GM21528 (cell line): ENCODE measurements at regions not wholly inside any gene's neighbourhood (a gene's known extent, or its start where the extent isn't known, plus 50 kb on each side); places are given as distances from the start of the nearest gene placed in this dataset.

Experiments
- ATAC-seq: cut with Tn5 transposase; IDR thresholded peaks from one replicate; pipeline ENCODE4 v1.9.1; 2021; ENCODE audit warnings: mild to moderate bottlenecking, moderate library complexity; ENCODE audit not compliant: unreplicated experiment, low FRiP score

DNA sequence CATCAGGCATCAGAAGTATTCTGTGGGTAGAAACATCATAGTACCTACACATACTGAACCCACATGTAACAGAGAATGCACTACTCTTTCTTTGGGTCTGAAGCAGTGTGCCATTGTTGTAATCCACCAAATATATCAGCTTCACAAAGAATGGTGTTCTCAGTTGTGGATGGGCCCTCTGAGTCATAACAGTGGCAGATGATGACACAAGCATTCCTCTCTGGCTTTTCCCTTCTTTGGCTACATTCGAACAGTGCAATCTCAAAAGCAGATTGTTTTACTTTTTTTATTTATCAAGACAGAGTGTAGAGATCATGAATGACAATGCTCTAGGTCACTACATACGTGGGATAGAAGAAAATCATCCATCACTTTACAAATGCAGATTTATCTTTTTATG is 247.2 kb upstream of the EPHA5 start:
- no peak for ATAC-seq

DNA sequence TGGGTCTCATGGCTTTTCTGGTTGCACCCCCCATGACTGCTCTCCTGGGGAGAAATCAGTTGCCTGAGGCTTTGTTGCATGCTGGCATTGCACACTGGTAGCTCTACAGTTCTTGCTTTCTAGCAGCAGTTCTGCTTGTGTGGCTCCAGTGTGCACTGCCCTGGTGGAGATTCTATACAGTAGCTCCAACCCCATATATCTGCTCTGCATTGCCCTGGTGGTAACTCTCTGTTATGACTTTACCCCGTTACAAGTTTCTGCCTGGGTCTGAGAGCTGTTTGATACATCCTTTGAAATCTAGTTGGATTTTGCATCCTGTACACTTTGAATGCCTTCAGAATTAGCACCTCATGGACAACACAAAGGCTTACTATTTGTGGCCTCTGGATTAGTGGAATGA is 241.4 kb upstream of the EPHA5 start:
- ATAC-seq = no peak

DNA sequence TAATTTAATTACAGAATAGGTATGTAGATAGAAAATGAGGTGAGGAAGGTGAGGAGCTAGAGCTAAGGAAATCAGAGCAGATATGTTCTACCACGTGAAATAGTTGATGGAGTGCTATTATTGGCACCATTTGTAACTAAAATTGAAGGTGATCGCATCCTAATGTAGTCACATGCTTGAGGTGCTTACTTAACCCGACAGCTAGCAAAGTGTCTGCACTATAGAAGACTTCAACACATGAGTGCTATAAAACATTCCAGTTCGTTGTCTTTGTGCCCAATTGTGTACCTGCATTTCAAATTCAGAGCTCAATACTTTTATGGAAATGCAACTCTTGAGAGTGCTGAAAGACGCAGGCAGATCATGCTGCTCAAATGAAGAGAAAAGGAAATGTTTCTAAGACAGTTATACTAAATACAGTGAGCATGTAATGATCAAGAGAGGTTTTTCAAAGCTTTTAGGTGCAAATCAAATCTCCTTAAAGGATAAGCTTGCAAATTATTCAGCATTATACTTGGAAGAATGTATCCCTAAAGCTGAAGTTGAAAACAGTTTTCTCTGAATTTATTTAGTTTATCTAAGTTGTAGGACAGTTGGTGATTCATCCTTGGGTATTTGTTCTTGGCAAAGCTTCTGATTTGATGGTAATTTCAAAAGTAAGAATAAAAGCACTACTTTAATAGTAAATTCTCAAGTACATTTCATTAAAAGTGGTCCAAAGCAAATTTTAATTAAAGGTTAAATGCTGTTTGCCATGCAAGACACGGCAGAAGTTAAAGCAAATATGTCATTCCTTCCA is 223.9 kb upstream of the EPHA5 start:
- ATAC-seq = no peak

DNA sequence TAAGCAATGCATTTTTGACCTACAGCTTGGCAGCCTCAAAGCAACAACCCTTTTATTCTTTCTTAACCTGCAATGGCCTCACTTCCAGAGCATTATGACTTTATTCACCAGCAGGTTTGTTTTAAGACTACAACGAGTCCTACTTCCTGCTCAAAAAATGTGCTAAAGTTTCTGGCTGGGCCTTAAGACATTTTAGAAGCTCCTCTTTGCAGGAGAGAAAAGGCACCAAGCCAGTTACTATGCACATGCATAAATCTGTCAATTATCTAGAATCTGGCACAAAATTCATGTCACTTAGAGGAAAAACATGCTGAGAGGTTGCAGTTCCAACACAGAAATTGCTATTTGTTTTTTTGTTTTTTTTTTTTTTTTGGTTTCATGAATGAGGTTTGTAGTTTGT is 223.0 kb upstream of the EPHA5 start:
- no peak for ATAC-seq

DNA sequence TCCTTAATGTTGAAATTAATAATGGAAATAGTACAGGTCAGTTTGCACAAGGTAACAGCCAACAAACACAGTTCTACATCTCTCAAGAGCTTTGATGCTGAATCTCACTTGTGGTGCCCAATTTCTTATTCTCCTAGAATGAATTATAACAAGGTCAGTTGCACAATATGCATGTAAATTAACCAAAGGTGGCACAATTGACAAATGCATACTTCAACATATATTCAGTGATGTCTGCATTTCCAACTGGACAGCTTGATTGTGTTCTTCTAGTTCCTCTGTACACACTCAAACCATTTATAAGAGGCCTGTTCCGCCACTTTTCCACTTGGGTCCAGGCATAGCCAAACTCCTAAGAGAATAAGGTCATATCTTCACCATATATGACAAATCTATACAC is 210.3 kb upstream of the EPHA5 start:
- ATAC-seq = no peak

DNA sequence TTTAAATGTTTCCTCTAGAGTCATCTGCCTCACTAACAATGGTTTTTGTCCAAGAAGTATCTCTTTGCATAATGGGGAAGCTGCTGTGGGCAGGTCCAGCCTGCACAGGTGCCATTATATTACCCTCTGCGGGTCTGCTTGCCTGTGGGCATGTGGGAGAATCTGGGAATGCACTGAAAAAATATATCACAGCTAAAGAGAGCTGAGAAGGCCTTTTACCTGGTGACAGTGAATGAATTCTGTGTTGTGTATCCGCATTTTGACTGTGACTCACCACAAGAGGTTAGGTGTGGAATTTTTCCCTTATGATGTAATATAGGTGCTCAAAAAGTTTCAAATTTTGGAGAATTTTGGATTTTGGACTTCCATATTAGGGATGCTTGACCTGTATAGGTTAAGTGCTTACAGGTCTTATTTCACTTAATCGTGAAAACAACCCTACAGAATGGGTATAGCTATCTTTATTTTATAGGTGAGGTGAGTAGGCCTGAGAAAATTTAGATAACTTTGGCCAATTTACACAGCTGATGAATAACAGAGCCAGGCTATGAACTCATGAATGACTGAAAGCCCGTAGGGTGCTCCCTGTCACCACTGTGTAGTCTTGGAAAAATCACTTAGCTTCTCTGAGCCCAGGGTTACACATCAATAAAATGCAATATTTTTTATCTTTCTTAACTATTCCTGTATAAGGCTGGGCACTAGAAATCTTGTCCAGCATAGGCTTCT is 198.0 kb upstream of the EPHA5 start:
- ATAC-seq = no peak

DNA sequence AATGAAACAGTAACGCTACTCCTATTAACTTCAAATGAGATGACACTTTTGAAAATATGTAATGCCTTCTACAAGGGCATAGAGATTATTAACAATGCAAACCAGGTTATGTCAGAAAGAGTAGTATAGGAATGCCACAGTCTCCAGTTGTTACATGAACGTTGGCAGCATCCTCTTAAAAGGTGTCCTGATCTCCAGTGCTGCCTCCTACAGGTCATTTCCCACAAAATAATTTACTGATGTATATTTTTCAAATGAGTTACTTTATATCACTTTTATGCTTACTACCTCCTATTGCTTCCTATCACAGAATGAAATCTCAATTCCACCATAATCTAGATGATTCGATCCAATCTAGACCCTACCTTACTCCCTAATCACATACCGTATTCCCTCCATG is 195.2 kb upstream of the EPHA5 start:
- ATAC-seq = no peak

DNA sequence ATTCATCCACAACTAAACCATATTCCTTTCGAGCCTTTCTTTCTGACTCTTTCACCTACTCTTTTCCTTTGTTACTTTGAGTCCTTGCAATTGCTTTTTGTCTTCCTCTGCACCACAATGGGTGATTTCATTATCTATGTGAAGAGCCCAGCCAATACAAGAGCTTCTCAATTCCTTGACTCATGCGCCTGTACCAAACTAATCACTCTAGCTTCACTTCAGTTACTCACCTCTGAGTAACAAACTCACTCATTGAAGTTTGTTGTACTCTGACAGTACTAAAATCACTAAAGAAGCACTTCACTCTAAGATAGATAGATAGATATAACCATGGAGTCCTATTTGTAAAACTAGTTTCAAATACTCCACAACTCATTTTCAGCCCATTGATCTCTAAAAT is 191.7 kb upstream of the EPHA5 start:
- no peak for ATAC-seq

DNA sequence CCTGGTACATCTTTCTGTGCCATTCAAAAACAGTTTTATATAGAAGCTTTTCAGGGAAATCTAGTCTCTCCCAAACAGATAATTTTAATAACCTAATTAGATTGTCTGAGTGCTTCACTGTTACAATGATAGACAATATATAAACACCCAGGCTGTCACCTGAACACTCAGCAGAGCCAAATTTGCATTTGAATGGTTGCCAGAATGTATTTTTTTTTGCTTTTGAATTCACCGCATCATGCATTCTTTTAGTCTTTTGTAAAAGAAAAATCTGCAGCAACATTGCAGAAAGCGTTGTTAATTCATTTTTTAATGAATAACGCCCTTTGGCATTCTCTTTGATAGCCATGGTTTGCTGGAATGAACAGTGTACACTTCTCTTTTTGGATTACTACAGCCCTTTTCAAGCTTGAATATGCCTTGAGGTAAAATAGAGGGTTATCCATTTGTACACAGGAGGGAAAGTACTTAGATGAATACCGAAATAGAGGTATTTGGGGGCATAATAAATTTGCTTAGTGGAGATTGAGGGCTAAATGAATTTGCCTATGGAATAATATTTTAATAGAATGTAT is 175.0 kb upstream of the EPHA5 start:
- ATAC-seq = no peak

DNA sequence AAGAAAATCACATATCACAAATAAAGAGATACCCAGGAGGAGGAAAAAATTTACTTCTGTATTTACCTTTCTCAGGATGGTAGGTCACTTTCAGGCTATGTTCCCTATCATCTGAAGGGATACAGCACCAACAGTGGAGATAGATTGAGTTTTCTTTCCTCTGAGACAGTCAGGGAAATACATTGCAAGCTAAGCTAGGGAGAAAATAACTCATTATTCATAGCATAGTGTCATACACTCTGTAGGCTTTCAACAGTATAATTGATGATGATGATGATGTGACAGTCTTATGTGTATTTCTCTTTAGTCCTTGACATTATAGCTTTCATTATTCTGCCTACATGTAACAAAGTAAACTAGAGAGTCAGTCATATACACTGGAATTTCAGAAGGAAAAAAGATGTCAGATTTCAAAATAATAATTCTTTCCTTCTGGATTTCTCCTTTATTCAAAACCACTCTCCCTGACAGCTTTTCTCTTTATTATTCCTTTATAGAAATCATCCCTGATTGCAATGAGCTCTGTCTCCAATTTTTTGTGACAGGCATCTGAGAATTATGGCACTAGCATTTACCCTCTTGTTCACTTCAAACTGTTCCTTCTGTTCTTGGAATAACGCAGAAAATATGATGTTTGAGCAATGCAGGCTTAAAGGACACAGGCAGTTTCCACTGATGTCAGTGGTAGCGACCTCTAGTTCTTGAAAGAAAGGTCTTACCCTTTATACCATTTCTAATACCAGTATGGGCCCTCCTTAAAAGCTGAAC is 169.1 kb upstream of the EPHA5 start:
- ATAC-seq = no peak

DNA sequence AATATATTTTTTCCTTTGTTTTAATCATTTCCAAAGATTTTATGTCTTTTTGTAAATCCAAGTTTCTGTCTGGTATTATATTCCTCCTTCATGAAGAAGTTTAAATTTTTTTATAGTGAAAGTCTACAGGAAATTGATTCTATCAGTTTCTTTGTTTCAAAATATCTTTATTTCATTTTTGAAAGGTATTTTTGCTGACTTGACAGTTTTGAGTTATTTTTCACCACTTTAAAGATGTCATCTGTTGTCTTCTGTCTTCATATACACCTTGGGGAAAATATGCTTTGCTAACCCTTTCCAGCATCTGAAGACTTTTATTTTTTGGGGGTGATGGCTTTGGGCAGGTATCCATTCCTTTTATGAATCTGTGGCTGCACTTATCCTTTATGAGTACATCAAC is 164.4 kb upstream of the EPHA5 start:
- no peak for ATAC-seq

DNA sequence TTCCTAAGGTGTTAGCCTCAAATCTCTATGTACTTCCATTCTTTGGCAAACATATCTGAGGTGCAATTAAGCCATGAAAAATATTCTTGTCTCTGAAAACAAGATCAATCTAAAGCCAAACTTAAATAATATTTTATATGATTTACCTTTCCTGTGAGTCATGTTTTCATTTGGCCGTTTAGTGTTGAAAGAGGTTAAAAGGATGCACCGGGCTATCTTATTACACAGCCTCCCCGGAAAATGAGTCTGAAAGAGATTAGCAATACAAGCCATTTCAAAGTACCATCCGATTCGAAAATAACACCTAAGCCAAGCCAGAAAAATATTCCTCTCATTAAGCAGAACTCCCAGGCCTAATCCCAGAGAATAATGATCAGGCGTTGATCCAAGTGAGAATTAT is 161.5 kb upstream of the EPHA5 start:
- no peak for ATAC-seq

DNA sequence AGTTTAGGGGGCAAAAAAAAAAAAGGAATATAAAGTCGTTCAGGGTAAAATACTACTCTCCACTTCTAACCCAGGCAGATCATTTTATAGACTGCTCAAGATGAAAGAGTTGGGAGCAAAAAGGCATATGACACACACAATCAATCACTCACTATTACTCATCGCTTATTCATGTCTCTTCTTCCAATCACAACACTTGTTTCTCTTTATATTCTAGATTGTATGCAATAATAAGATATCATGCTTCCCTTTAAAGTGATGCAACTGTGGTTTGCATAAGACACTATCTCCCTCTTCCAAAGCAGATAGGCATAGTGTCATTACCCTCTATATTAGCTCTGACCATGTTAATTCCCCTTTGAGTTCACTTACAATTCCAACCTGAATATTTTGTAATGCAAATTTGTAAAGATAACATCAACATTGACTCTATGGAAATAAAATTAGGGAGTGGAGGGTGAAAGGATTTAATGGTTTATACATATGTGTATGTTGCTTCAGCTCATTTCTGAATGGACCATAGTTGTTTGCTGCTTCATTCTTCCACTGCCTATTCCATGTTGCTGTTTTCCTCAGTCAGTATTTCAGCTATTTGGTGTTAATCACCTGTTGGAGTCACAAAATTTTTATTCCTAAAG is 154.9 kb upstream of the EPHA5 start:
- ATAC-seq = no peak

DNA sequence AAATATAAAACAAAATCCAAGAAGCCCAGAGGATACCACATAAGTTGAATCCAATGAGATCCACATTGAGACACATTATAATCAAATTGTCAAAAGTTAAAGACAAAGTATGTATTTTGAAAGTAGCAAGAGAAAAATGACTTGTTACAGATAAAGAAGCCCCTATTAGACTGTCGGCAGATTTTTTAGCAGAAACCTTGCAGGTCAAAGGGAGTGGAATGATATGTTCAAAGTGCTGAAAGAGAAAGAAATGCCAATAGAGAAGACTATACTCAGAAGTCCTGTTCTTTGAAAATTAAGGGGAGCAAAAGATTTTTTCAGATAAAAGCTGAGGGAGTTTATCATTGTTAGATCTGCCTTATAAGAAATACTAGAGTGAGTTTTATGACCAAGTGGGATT is 148.9 kb upstream of the EPHA5 start:
- no peak for ATAC-seq

DNA sequence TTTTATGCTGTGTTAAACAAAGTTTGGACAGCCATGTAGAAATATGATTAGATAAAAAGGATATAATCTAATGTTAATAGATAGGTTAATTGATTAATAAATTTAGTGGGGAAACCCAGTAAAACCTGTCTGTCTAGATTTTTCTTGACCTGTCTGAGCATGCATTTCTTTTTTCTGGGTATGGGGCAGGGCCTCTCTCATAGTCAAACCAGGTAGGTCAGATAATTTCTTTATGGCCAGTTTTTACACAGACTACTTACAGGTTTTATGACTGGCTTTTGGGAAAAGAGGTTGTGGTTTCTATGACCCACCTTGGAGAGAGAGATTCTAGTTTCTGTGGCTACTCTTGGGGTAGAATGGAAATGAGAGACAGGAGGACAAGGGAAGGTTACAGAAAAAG is 135.6 kb upstream of the EPHA5 start:
- ATAC-seq = no peak

DNA sequence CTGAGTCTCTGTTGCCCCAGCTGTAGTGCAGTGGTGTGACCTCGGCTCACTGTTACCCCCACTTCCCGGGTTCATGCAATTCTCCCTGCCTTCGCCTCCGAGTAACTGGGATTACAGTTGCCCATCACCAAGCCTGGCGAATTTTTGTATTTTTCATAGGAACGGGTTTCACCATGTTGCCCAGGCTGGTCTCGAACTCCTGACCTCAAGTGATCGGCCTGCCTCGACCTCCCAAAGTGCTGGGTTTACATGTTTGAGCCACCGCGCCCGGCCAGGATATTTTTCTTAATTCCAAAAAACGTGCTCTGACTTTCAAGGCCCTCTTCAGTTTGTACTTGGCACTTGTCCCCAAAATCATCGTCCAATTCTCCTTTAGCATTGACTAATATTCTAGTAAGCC is 129.2 kb upstream of the EPHA5 start:
- ATAC-seq = no peak

DNA sequence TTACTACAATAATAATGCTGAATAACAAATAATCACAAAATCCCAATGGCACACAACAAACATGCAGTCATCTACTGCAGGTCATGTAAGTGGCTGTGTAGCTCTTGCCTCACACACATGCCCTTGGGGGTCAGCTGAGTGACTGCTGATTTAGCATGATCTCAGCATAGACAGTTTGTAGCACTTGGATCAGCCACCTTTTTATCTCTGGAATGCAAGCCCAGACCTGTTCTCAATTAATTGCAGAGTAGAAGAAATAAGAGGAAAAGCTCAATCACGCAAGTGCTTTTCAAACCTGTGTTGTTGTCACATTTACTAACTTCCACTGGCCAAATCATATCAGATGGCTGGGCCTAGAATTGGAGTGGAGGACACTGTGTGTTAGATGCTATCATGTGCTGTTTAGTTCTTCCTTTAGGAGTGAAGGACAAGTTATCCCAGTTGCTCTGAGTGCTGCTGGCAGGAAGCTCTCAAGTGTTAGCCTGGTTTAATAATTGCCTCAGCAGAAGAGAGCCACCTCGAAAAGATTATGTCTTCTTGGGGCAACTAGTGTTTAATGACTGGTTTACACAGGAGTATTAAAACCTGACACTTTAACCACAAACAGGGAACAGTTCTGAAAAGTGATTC is 128.3 kb upstream of the EPHA5 start:
- ATAC-seq = no peak

DNA sequence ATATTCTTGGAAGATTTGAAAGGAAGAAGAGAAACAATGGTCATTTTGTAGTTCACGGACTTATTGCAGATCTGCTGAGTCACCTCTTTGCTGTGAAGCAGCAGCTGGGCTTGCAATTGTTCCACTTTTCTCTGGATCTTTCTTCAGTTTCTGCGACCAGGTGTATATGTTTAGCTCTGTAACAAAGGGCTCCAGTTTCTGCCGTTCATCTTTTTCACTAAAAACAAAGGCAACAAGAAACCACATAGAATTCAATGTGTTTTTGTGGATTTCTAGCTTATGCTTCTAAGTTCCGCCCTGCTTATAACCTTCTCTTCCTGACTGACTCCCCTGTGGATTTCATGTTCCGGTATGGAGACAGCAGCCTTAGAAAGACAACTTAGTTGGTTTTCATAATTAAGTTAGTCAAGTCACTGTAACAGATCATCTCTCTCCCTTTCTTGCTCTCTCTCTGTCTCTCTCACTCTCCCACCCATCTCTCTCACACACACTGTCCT is 121.6 kb upstream of the EPHA5 start:
- ATAC-seq = no peak

DNA sequence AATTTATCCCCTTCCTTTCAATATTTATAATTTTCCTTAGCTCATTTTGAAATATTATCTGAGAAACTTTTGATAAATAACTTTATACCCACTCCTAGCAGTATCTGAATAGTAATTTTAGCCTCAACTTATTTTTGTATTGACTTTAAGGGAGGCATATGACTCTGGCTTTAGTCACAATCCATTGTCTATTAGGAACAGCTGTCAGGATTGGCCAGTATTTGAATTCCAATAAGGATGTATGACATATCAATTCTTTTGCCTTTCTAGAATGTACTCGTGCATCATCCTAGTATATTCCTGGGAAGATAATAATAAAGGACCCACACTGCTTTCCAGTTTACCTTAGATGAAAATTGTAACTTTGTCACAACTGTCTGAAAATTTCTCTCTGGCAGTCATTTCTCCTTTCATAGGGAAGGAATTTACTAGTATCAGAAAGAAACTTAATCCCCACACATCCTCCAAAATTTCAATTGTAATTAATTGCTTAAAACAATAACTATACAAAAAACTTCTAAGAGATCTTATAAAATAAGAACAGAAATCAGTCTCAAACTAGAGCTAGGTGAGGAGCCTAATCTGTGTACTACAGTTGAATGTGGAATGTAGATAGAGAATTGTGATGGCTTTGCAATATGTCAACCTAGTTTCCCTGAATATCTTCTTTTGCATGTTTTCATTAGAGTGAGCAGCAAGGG is 121.0 kb upstream of the EPHA5 start:
- no peak for ATAC-seq
